Activated CD8-positive, alpha-beta memory T cell treated with anti-CD3 and anti-CD28 coated beads, Interleukin-2, amount 50 U/mL, for 1 hour (primary cell): ENCODE measurements at regions not wholly inside any gene's neighbourhood (a gene's known extent, or its start where the extent isn't known, plus 50 kb on each side); places are given as distances from the start of the nearest gene placed in this dataset.

Source experiments
- DNase-seq: peaks from one replicate; pipeline ENCODE4 v3.0.0-alpha.2; 2020; ENCODE audit errors: extremely low read depth

- DNase-seq, result no peak
Observed at GRCh38 chr2:239765076-239765845, 259.9 kb downstream of the NDUFA10 start.

GRCh38 chr2:239763433-239764097, 261.6 kb downstream of the NDUFA10 start:
- DNase-seq, result no peak

- no peak for DNase-seq
Observed at GRCh38 chr2:239762655-239763269, 262.4 kb downstream of the NDUFA10 start.

GRCh38 chr2:239762106-239762505, 263.0 kb downstream of the NDUFA10 start:
- no peak for DNase-seq

GRCh38 chr2:239760596-239760995, 264.5 kb downstream of the NDUFA10 start:
- DNase-seq, result no peak

- no peak for DNase-seq
Observed at GRCh38 chr2:239758279-239758877, 266.8 kb downstream of the NDUFA10 start.

- no peak for DNase-seq
Observed at GRCh38 chr2:239756790-239757760, 268.1 kb downstream of the NDUFA10 start.

GRCh38 chr2:239756031-239756789, 268.9 kb downstream of the NDUFA10 start:
- DNase-seq, result no peak

- no peak for DNase-seq
Observed at GRCh38 chr2:239753401-239753837, 271.7 kb downstream of the NDUFA10 start.

- no peak for DNase-seq
Observed at GRCh38 chr2:239752951-239753350, 272.2 kb downstream of the NDUFA10 start.

GRCh38 chr2:239751679-239752355, 273.3 kb downstream of the NDUFA10 start:
- no peak for DNase-seq

- no peak for DNase-seq
Observed at GRCh38 chr2:239750929-239751678, 274.0 kb downstream of the NDUFA10 start.

- no peak for DNase-seq
Observed at GRCh38 chr2:239750045-239750835, 274.9 kb downstream of the NDUFA10 start.

GRCh38 chr2:239749272-239749873, 275.8 kb downstream of the NDUFA10 start:
- DNase-seq, result no peak

GRCh38 chr2:239748811-239749210, 276.3 kb downstream of the NDUFA10 start:
- DNase-seq, result no peak

- DNase-seq, result no peak
Observed at GRCh38 chr2:239747771-239748170, 277.4 kb downstream of the NDUFA10 start.

- DNase-seq, result no peak
Observed at GRCh38 chr2:239747274-239747673, 277.9 kb downstream of the NDUFA10 start.
